ENCODE measurements at regions not wholly inside any gene's neighbourhood (a gene's known extent, or its start where the extent isn't known, plus 50 kb on each side); places are given as distances from the start of the nearest gene placed in this dataset.

GRCh38 chr4:12968345-12968744, 515.8 kb downstream of the RAB28 start:
- DNase-seq (ENCODE audit: low read depth) = no peak
- no peak for TF ChIP-seq CTCF (conservative IDR thresholded peaks at IDR 0.05; ENCODE audit: low read depth, low read length)
- no peak overlapping the region for H3K4me3 ChIP-seq (ENCODE audit: low read depth, low read length)

- DNase-seq (ENCODE audit: low read depth) = peak; percentile 14
- no peak overlapping the region for H3K4me3 ChIP-seq (ENCODE audit: low read depth, low read length)
- TF ChIP-seq CTCF (conservative IDR thresholded peaks at IDR 0.05; ENCODE audit: low read depth, low read length) = no peak
Measured at GRCh38 chr4:12966726-12967125, 517.4 kb downstream of the RAB28 start.

GRCh38 chr4:12965334-12965733, 518.8 kb downstream of the RAB28 start:
- no peak for TF ChIP-seq CTCF (conservative IDR thresholded peaks at IDR 0.05; ENCODE audit: low read depth, low read length)
- DNase-seq (ENCODE audit: low read depth) = no peak
- H3K4me3 ChIP-seq (ENCODE audit: low read depth, low read length) = no peak overlapping the region

- TF ChIP-seq CTCF (conservative IDR thresholded peaks at IDR 0.05; ENCODE audit: low read depth, low read length) = no peak
- DNase-seq (ENCODE audit: low read depth) = no peak
- no peak overlapping the region for H3K4me3 ChIP-seq (ENCODE audit: low read depth, low read length)
Measured at GRCh38 chr4:12963912-12964311, 520.2 kb downstream of the RAB28 start.

GRCh38 chr4:12963291-12963690, 520.8 kb downstream of the RAB28 start:
- H3K4me3 ChIP-seq (ENCODE audit: low read depth, low read length) = no peak overlapping the region
- no peak for DNase-seq (ENCODE audit: low read depth)
- no peak for TF ChIP-seq CTCF (conservative IDR thresholded peaks at IDR 0.05; ENCODE audit: low read depth, low read length)

GRCh38 chr4:12961713-12962112, 522.4 kb downstream of the RAB28 start:
- H3K4me3 ChIP-seq (ENCODE audit: low read depth, low read length) = no peak overlapping the region
- no peak for DNase-seq (ENCODE audit: low read depth)
- no peak for TF ChIP-seq CTCF (conservative IDR thresholded peaks at IDR 0.05; ENCODE audit: low read depth, low read length)

GRCh38 chr4:12958436-12958835, 525.7 kb downstream of the RAB28 start:
- DNase-seq (ENCODE audit: low read depth) = no peak
- no peak overlapping the region for H3K4me3 ChIP-seq (ENCODE audit: low read depth, low read length)
- TF ChIP-seq CTCF (conservative IDR thresholded peaks at IDR 0.05; ENCODE audit: low read depth, low read length) = no peak
